ENCODE measurements at regions not wholly inside any gene's neighbourhood (a gene's known extent, or its start where the extent isn't known, plus 50 kb on each side); places are given as distances from the start of the nearest gene placed in this dataset.

DNA sequence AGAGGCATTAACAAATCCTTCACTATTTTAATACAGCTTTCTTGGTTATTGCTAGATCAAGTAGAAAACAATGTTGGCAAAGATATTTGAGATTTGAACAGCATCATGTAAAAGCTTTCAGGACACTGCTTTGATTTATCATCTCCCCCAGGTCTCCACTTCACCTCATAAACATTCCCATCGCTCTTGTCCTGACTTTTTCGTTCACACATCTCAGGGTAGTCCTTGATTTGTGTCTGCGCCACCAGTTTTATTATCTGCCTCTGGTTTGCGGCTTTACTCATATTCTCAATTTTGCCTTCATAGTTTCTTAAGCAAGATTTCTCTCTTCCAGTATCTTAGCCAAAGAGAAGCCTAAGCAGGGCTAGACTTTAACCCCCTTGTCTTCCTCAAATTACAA, 63.5 kb upstream of the ROR1 start:
- no peak for DNase-seq (ENCODE audit: low read depth)

GRCh38 chr1:63710761-63711380, 62.9 kb upstream of the ROR1 start:
- no peak for DNase-seq (ENCODE audit: low read depth)

- DNase-seq (ENCODE audit: low read depth) = no peak
Observed at GRCh38 chr1:63713041-63713440, 60.8 kb upstream of the ROR1 start.

DNA sequence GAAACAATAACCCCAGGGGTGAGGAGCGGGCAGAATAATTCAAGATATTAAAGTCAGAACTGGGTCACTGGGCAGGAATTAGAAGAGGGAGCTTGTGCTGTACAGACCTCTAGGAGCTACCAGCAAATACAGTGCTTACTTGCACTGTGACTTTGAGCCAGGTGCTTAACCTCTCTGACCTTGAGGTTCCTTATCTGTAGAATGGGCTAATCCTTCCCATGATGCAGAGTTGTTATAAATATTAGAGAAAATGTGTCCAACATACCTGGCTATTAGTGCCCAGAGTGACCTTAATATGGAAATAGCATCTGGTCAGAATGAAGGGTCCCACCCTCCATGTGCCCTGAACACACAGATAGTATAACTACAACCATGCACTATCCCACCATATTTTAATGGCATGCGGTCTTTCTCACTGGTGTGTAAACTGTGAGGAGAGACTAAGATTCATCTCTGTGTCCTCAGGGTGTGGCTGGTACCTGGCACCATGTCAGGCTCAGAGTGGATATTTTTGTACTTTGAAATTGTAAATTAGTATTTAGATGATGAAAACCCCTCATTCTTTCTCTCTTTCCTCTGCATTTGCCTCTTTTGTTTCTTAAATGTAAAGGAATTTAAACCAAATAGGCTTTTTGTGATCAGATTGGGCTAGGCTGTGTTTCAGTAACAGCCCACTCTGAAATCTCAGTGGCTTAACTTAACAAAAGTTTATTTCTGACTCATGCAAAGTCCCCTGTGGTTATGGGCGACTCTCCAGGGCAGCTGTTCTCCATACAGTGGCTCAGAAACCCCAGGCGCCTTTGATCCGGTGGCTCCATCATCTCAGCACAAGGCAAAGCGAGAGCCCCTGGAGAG, 60.0 kb upstream of the ROR1 start:
- peak; percentile 91 for DNase-seq (ENCODE audit: low read depth)

DNA sequence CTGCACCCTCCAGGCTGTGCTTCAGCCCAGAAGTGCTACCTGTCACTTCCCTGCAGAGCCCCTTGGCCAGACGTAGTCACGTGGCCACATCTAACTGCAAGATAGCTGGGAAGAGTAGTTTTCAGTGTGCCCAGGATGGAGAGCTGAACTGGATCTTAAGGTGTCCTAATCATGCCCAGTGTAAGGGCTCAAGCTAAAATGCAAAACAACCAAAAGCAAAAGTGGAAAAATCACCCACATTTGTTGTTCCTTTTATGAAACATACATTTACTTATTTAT, 59.4 kb upstream of the ROR1 start:
- DNase-seq (ENCODE audit: low read depth) = no peak

DNA sequence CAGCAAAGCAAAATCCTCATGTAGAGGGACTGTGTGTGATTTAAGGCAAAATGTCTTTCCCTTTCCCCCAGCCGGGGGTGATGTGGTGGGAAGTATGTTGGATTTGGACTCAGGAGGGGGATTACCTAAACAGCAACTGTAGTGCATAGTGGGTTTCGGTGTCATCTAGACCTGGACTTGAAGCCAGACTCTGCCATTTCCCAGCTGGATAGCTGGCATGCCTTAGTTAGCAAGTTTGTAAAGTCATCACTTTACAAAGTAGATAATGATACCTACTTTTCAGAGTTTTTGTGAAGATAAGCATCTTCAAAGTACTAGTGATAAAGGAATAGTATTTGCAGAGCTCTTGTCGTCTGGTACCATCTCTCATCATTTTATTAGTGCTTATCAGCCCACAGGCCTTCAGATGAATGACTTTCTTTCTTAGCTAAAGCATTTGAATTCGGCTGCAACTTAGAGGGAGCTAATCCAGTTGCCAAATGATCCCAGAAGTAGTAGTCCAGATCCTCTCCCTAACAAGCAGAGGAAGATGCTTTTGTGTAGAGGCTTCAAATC, 56.2 kb upstream of the ROR1 start:
- no peak for DNase-seq (ENCODE audit: low read depth)

GRCh38 chr1:63718541-63718970, 55.3 kb upstream of the ROR1 start:
- DNase-seq (ENCODE audit: low read depth) = peak; percentile 6

DNA sequence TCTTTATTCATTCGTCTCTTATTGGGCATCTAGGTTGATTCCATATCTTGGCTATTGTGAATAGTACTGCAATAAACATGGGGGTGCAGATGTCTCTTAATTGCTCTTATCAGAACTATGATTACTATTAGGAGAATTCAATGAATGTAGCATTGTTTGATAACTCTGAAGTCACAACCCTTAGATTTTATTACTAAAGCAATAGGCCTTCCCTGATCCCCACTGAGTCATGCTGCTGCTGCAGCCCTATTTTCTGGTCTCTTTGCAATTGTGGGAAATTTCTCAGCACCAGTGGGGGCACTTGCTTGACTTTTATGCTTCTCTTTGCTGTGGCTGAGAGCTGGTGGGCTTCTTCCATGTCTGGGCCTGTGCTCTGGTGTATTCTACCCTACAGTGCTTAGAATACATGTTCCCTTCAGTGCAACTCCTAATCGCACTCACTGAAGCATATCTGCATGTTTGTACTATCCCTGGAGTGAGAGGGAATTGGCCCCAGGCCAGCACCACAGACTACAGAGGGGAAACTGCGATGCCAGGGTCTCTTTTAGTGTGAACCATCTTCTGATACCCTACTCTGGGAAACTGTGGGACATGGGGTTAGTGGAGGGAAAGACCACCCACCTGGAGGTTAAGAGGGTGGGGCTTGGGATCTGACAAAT, 52.2 kb upstream of the ROR1 start:
- peak; percentile 75 for DNase-seq (ENCODE audit: low read depth)

GRCh38 chr1:63723602-63724001, 50.2 kb upstream of the ROR1 start:
- peak; percentile 20 for DNase-seq (ENCODE audit: low read depth)

Data from iris pigment epithelial cell (primary cell).